ENCODE measurements at regions not wholly inside any gene's neighbourhood (a gene's known extent, or its start where the extent isn't known, plus 50 kb on each side); places are given as distances from the start of the nearest gene placed in this dataset.

DNA sequence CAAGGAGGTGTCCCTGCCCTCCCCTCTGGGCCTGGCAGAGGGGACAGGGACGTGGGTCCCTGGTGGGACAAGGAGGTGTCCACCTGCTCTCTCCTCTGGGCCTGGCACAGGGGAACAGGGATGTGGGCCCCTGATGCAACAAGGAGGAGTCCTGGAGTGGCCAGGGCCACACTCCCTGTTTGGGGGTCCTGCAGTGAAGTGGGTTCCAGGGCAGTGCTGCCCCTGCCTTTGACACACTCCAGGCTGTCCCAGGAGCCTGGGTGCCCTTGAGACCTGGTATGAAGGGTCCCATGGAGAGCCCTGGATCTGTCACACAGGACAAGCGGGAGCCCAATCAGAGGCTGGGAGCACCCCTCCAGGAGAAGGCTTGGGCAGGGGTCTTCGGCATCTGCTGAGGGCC, 75.8 kb upstream of the GPC1 start:
- TF ChIP-seq, protein P1, sequence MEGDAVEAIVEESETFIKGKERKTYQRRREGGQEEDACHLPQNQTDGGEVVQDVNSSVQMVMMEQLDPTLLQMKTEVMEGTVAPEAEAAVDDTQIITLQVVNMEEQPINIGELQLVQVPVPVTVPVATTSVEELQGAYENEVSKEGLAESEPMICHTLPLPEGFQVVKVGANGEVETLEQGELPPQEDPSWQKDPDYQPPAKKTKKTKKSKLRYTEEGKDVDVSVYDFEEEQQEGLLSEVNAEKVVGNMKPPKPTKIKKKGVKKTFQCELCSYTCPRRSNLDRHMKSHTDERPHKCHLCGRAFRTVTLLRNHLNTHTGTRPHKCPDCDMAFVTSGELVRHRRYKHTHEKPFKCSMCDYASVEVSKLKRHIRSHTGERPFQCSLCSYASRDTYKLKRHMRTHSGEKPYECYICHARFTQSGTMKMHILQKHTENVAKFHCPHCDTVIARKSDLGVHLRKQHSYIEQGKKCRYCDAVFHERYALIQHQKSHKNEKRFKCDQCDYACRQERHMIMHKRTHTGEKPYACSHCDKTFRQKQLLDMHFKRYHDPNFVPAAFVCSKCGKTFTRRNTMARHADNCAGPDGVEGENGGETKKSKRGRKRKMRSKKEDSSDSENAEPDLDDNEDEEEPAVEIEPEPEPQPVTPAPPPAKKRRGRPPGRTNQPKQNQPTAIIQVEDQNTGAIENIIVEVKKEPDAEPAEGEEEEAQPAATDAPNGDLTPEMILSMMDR (IDR thresholded peaks at IDR 0.05): no peak
- Histone ChIP-seq H3K36me3 (ENCODE audit: insufficient read depth, low read length) (no peaks in the 10 kb centered on the region), H3K4me3 (ENCODE audit: low read length) (no peak overlapping the region), H3K9me3 (ENCODE audit: control insufficient read depth in 1 of 2, insufficient read depth in 1 of 2, low read length in 2 of 2) (peaks cover 17 to 46% of the 10 kb centered on the region in 2 experiments), H3K4me1 (ENCODE audit: insufficient read depth, low read length) (no peaks in the 10 kb centered on the region), H3K27me3 (ENCODE audit: control insufficient read depth in 1 of 2, insufficient read depth in 2 of 2, low read length in 2 of 2) (no peaks in the 10 kb centered on the region), H3K27ac (ENCODE audit: low read depth in 1 of 2, low read length in 2 of 2) (no peak overlapping the region)
- ATAC-seq (ENCODE audit: poor library complexity) (no peak), DNase-seq (no peak)
- Mint-ChIP-seq H3K36me3 (ENCODE audit: low read depth) (no peaks in the 10 kb centered on the region), H3K27ac (no peak overlapping the region), H3K4me1 (ENCODE audit: low read depth) (no peaks in the 10 kb centered on the region), H3K4me3 (no peak overlapping the region), H3K9me3 (peaks cover 7% of the 10 kb centered on the region), H3K27me3 (no peaks in the 10 kb centered on the region)
- POLR2A ChIA-PET: no interaction called here
- CTCF ChIA-PET: no interaction called here
- intact Hi-C loops (cut with DNase I, micrococcal nuclease): no loop called here

DNA sequence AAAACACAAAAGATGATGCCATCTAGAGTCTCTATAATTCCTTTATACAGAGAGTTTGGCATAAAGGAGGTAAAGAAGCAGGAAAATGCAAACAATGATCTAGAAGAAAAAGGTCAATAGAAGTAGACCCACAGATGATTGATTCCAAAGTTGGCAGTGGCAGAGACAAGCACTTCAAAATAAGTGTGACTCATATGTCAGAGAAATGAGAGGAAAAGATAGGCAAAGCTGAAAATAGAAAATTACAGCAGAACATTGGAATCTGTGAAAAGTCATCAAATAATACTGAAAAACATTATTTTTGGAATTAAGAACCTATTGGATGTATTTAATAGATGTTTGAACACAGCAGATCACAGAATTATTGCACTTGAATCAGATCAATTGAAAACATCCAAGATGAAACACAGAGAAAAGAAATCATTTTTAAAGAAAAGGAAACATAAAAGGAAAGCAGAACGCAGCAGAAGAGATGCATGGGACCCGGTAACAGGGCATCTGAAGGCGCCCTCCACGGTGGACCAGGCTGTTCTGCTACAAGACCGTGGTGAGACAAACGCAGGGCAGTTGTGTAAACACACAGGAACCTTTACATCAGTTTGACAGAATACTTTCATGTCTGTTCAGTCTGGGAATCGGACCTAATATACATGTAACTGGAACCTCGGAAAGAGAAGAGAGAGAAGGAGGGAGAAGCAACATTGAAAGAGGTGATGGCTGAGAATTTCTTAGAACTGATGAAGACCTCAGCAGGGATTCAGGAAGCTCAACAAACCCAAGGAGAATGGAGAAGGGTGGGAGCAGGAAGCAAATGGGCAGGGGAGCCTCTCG, 74.6 kb upstream of the GPC1 start:
- no peaks in the 10 kb centered on the region for H3K36me3 Mint-ChIP-seq (ENCODE audit: low read depth)
- Histone ChIP-seq H3K4me3 (ENCODE audit: low read length) (no peak overlapping the region), H3K27me3 (ENCODE audit: control insufficient read depth in 1 of 2, insufficient read depth in 2 of 2, low read length in 2 of 2) (no peaks in the 10 kb centered on the region), H3K27ac (ENCODE audit: low read depth in 1 of 2, low read length in 2 of 2) (no peak overlapping the region), H3K9me3 (ENCODE audit: control insufficient read depth in 1 of 2, insufficient read depth in 1 of 2, low read length in 2 of 2) (peaks cover 17 to 41% of the 10 kb centered on the region in 2 experiments), H3K4me1 (ENCODE audit: insufficient read depth, low read length) (no peaks in the 10 kb centered on the region), H3K36me3 (ENCODE audit: insufficient read depth, low read length) (no peaks in the 10 kb centered on the region)
- no peak for ATAC-seq (ENCODE audit: poor library complexity)
- H3K27me3 Mint-ChIP-seq: no peaks in the 10 kb centered on the region
- intact Hi-C loops (cut with DNase I, micrococcal nuclease): no loop called here
- CTCF ChIA-PET: no interaction called here
- DNase-seq: no peak
- TF ChIP-seq, protein P1 (IDR thresholded peaks at IDR 0.05): no peak
- POLR2A ChIA-PET: no interaction called here
- no peaks in the 10 kb centered on the region for H3K4me1 Mint-ChIP-seq (ENCODE audit: low read depth)
- peaks cover 7% of the 10 kb centered on the region for H3K9me3 Mint-ChIP-seq
- no peak overlapping the region for H3K4me3 Mint-ChIP-seq
- H3K27ac Mint-ChIP-seq: no peak overlapping the region

DNA sequence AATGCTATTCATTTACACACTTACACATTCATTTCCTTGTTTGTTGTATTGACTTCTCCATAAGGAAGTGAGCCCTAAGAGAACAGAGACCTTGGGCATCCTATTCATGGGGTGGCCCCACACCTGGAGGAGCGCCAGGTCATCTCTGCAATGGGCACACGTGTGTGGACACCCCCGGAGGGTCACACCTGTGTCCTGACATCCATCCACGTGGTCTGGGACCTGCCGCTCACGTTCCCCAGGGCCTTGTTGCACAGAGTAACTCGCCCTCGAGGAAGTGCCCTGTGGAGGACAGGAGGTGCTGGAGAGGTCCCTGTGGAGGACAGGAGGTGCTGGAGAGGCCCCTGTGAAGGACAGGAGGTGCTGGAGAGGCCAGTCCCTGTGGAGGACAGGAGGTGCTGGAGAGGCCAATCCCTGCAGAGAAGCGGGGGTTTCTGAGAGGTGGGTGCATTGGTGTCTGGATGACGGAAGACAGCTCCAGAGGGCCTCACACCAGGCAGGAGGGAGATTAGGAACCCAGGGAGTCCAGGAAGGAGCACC, 73.2 kb upstream of the GPC1 start:
- ChIA-PET CTCF (no interaction called here), POLR2A (no interaction called here)
- no peaks in the 10 kb centered on the region for H3K36me3 Mint-ChIP-seq (ENCODE audit: low read depth)
- ATAC-seq (ENCODE audit: poor library complexity) (no peak), DNase-seq (no peak)
- H3K27me3 Mint-ChIP-seq: no peaks in the 10 kb centered on the region
- no peaks in the 10 kb centered on the region for H3K4me1 ChIP-seq (ENCODE audit: insufficient read depth, low read length)
- H3K9me3 Mint-ChIP-seq: peaks cover 7% of the 10 kb centered on the region
- H3K36me3 ChIP-seq (ENCODE audit: insufficient read depth, low read length): no peaks in the 10 kb centered on the region
- H3K4me1 Mint-ChIP-seq (ENCODE audit: low read depth): no peaks in the 10 kb centered on the region
- no peak overlapping the region for H3K27ac Mint-ChIP-seq
- intact Hi-C loops (cut with DNase I, micrococcal nuclease): no loop called here
- H3K4me3 Mint-ChIP-seq: no peak overlapping the region
- no peak overlapping the region for H3K27ac ChIP-seq (ENCODE audit: low read depth in 1 of 2, low read length in 2 of 2)
- H3K27me3 ChIP-seq (ENCODE audit: control insufficient read depth in 1 of 2, insufficient read depth in 2 of 2, low read length in 2 of 2): no peaks in the 10 kb centered on the region
- no peak overlapping the region for H3K4me3 ChIP-seq (ENCODE audit: low read length)
- H3K9me3 ChIP-seq (ENCODE audit: control insufficient read depth in 1 of 2, insufficient read depth in 1 of 2, low read length in 2 of 2): peaks cover 17 to 40% of the 10 kb centered on the region in 2 experiments
- TF ChIP-seq, protein P1 (IDR thresholded peaks at IDR 0.05): no peak

Data from CD4-positive, alpha-beta T cell (primary cell).